ENCODE measurements at regions not wholly inside any gene's neighbourhood (a gene's known extent, or its start where the extent isn't known, plus 50 kb on each side); places are given as distances from the start of the nearest gene placed in this dataset.

DNA sequence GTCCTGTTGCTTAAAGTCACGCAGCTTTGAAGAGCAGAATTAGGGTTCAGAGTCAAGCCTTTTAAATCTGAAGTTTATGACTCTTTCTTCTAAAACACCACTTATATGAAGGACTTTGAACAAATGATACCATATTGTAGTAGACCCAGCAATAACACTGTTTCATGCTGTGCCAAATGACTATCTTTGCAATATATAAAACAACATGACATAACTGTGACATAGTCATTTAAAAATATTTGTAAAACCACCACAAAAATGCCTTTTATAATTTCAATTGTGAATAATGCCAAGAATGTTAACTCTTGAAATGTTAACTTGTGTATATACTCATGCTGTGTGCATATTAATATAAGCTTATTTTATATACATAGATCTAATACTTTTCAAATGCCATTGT lies 452.1 kb upstream of the NEGR1 start:
- no peak for TF ChIP-seq POLR2A (IDR thresholded peaks at IDR 0.05; ENCODE audit: low read depth, low read length)
- no peak for TF ChIP-seq POLR2AphosphoS5 (IDR thresholded peaks at IDR 0.05; ENCODE audit: low read depth, low read length)
- no peak for TF ChIP-seq TAF1 (IDR thresholded peaks at IDR 0.05; ENCODE audit: low read depth, low read length)
- no peak for TF ChIP-seq SPI1 (IDR thresholded peaks at IDR 0.05; ENCODE audit: low read depth, low read length)
